SK-N-SH (cell line): ENCODE measurements at regions not wholly inside any gene's neighbourhood (a gene's known extent, or its start where the extent isn't known, plus 50 kb on each side); places are given as distances from the start of the nearest gene placed in this dataset.

ENCODE experiments used
- CHD2 ChIP-seq: fragments of 150-350 bp; IDR thresholded peaks from 2 replicates; pipeline ENCODE4 v1.6.1; 2018; ENCODE audit warnings: low read length; ENCODE audit not compliant: partially characterized antibody
- TEAD4 ChIP-seq: IDR thresholded peaks from 2 replicates; pipeline ENCODE4 v1.4.0; 2012; ENCODE audit warnings: mild to moderate bottlenecking, borderline replicate concordance; ENCODE audit not compliant: insufficient read depth
- TF ChIP-seq, protein P1 (sequence below): fragments of 200-600 bp; sonication (generic); IDR thresholded peaks from 2 replicates; pipeline ENCODE4 v1.6.1; 2017; ENCODE audit warnings: antibody characterized with exemption, mild to moderate bottlenecking, moderate library complexity
- TF ChIP-seq, protein P2 (sequence below): IDR thresholded peaks from 2 replicates; pipeline ENCODE4 v1.6.1; 2012; ENCODE audit warnings: mild to moderate bottlenecking, low read depth, low read length, moderate library complexity

DNA sequence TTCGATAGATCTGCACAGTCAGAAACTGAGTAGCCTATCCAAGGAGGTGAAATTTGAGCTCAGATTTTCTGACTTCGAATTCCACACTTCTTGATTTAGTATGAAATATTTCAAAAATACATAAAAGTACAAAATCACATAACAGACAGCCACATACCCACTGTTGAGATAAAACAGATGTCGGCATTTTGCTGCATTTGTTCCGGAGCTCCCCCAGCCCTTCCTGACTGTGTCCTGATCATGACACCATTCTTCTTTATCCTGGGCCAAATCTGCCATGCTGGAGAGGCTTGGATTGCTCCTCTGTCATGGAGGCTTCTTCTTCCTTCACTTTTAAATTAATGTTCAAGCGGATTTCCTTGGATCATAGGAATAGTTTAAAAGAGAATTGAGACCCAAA lies 124.2 kb upstream of the RBPJ start:
- TF ChIP-seq CHD2 (no peak), TEAD4 (peak; percentile 27; the same call in 1 of the 2 replicates)
- TF ChIP-seq, protein P1, sequence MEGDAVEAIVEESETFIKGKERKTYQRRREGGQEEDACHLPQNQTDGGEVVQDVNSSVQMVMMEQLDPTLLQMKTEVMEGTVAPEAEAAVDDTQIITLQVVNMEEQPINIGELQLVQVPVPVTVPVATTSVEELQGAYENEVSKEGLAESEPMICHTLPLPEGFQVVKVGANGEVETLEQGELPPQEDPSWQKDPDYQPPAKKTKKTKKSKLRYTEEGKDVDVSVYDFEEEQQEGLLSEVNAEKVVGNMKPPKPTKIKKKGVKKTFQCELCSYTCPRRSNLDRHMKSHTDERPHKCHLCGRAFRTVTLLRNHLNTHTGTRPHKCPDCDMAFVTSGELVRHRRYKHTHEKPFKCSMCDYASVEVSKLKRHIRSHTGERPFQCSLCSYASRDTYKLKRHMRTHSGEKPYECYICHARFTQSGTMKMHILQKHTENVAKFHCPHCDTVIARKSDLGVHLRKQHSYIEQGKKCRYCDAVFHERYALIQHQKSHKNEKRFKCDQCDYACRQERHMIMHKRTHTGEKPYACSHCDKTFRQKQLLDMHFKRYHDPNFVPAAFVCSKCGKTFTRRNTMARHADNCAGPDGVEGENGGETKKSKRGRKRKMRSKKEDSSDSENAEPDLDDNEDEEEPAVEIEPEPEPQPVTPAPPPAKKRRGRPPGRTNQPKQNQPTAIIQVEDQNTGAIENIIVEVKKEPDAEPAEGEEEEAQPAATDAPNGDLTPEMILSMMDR, result no peak
- TF ChIP-seq, protein P2, sequence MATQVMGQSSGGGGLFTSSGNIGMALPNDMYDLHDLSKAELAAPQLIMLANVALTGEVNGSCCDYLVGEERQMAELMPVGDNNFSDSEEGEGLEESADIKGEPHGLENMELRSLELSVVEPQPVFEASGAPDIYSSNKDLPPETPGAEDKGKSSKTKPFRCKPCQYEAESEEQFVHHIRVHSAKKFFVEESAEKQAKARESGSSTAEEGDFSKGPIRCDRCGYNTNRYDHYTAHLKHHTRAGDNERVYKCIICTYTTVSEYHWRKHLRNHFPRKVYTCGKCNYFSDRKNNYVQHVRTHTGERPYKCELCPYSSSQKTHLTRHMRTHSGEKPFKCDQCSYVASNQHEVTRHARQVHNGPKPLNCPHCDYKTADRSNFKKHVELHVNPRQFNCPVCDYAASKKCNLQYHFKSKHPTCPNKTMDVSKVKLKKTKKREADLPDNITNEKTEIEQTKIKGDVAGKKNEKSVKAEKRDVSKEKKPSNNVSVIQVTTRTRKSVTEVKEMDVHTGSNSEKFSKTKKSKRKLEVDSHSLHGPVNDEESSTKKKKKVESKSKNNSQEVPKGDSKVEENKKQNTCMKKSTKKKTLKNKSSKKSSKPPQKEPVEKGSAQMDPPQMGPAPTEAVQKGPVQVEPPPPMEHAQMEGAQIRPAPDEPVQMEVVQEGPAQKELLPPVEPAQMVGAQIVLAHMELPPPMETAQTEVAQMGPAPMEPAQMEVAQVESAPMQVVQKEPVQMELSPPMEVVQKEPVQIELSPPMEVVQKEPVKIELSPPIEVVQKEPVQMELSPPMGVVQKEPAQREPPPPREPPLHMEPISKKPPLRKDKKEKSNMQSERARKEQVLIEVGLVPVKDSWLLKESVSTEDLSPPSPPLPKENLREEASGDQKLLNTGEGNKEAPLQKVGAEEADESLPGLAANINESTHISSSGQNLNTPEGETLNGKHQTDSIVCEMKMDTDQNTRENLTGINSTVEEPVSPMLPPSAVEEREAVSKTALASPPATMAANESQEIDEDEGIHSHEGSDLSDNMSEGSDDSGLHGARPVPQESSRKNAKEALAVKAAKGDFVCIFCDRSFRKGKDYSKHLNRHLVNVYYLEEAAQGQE, result no peak
